GM23338 (cell line): ENCODE measurements at regions not wholly inside any gene's neighbourhood (a gene's known extent, or its start where the extent isn't known, plus 50 kb on each side); places are given as distances from the start of the nearest gene placed in this dataset.

ENCODE experiments used
- ATAC-seq: fragments of 200-7000 bp; cut with Tn5 transposase; 3 replicates; pipeline ENCODE4 v1.9.1; 2020
- DNase-seq: peaks from one replicate; pipeline ENCODE4 v3.0.0-alpha.2; 2015; ENCODE audit warnings: low spot score
- H2AFZ ChIP-seq: fragments of 200-600 bp; sonication (generic); 2 replicates; pipeline ENCODE4 v1.8.0; 2016; ENCODE audit warnings: antibody characterized with exemption, mild to moderate bottlenecking, moderate library complexity
- H3F3A ChIP-seq: fragments of 200-600 bp; sonication (generic); replicated peaks from 2 replicates; pipeline ENCODE4 v1.8.0; 2017; ENCODE audit warnings: antibody characterized with exemption, mixed run types, low read depth
- H3K27ac ChIP-seq: fragments of 200-600 bp; sonication (generic); 2 replicates; pipeline ENCODE4 v1.6.1; 2016; ENCODE audit warnings: low read depth
- H3K27me3 ChIP-seq: fragments of 200-600 bp; sonication (generic); 2 replicates; pipeline ENCODE4 v1.8.0; 2016; ENCODE audit warnings: mild to moderate bottlenecking, mixed run types, moderate library complexity; ENCODE audit not compliant: insufficient read depth
- H3K36me3 ChIP-seq: fragments of 200-600 bp; sonication (generic); 2 replicates; pipeline ENCODE4 v1.8.0; 2016; ENCODE audit warnings: mild to moderate bottlenecking; ENCODE audit not compliant: insufficient read depth
- H3K4me1 ChIP-seq: fragments of 200-600 bp; sonication (generic); 2 replicates; pipeline ENCODE4 v1.8.0; 2016; ENCODE audit warnings: mild to moderate bottlenecking, moderate library complexity; ENCODE audit not compliant: insufficient read depth
- H3K4me2 ChIP-seq: fragments of 200-600 bp; sonication (generic); 2 replicates; pipeline ENCODE4 v1.7.1; 2017; ENCODE audit warnings: mixed run types
- H3K4me3 ChIP-seq: fragments of 200-600 bp; sonication (generic); 2 replicates; pipeline ENCODE4 v1.6.1; 2016; ENCODE audit warnings: mixed run types
- H3K79me2 ChIP-seq: fragments of 200-600 bp; sonication (generic); replicated peaks from 2 replicates; pipeline ENCODE4 v1.8.0; 2017; ENCODE audit warnings: mild to moderate bottlenecking; ENCODE audit not compliant: insufficient read depth
- H3K9me2 ChIP-seq: fragments of 200-600 bp; sonication (generic); 2 replicates; pipeline ENCODE4 v1.8.0; 2017; ENCODE audit not compliant: insufficient read depth
- H4K20me1 ChIP-seq: fragments of 200-600 bp; sonication (generic); replicated peaks from 2 replicates; pipeline ENCODE4 v1.8.0; 2017; ENCODE audit warnings: mild to moderate bottlenecking; ENCODE audit not compliant: insufficient read depth
- H3K27ac Mint-ChIP-seq: 2 replicates; pipeline ENCODE4 v1.8.0; 2020; ENCODE audit warnings: inconsistent platforms, mild to moderate bottlenecking, moderate library complexity, mixed read lengths
- H3K27me3 Mint-ChIP-seq: 3 replicates; pipeline ENCODE4 v1.8.0; 2022; ENCODE audit warnings: low read depth, mild to moderate bottlenecking, moderate library complexity, mixed read lengths, inconsistent platforms; ENCODE audit not compliant: insufficient read depth, poor library complexity
- H3K36me3 Mint-ChIP-seq: 3 replicates; pipeline ENCODE4 v1.8.0; 2021; ENCODE audit warnings: low read depth, mild to moderate bottlenecking, inconsistent platforms, moderate library complexity, mixed read lengths
- H3K4me1 Mint-ChIP-seq: 3 replicates; pipeline ENCODE4 v1.8.0; 2020; ENCODE audit warnings: mild to moderate bottlenecking, inconsistent platforms, mixed read lengths
- H3K4me3 Mint-ChIP-seq: 3 replicates; pipeline ENCODE4 v1.8.0; 2021; ENCODE audit warnings: moderate library complexity, mild to moderate bottlenecking, inconsistent platforms, mixed read lengths
- H3K9me3 Mint-ChIP-seq: 3 replicates; pipeline ENCODE4 v1.8.0; 2020; ENCODE audit warnings: moderate library complexity, mild to moderate bottlenecking, inconsistent platforms, mixed read lengths
- CTCF ChIP-seq, 2 experiments: fragments of 200-600 bp in 1 of 2; sonication (generic) in 1 of 2; conservative IDR thresholded peaks; 2 replicates each; pipeline versions ENCODE4 v1.5.1 to v1.6.1; 2016 to 2017; ENCODE audit warnings: antibody characterized with exemption in 2 of 2, low read depth in 2 of 2, mild to moderate bottlenecking in 2 of 2, moderate library complexity in 1 of 2
- EZH2 ChIP-seq: fragments of 200-600 bp; sonication (generic); IDR thresholded peaks from one replicate; pipeline ENCODE4 v1.8.0; 2017; ENCODE audit warnings: antibody characterized with exemption, mild to moderate bottlenecking, low read depth; ENCODE audit not compliant: unreplicated experiment
- EZH2phosphoT487 ChIP-seq: fragments of 200-600 bp; sonication (generic); IDR thresholded peaks from one replicate; pipeline ENCODE4 v1.8.1; 2018; ENCODE audit warnings: antibody characterized with exemption; ENCODE audit not compliant: unreplicated experiment
- JUNB ChIP-seq: IDR thresholded peaks from one replicate; pipeline ENCODE4 v1.6.1; 2016; ENCODE audit warnings: antibody characterized with exemption; ENCODE audit not compliant: unreplicated experiment
- POLR2AphosphoS5 ChIP-seq: IDR thresholded peaks from 2 replicates; pipeline ENCODE4 v1.6.1; 2016; ENCODE audit warnings: antibody characterized with exemption, low read depth
- STAT1 ChIP-seq: IDR thresholded peaks from one replicate; pipeline ENCODE4 v1.6.1; 2016; ENCODE audit warnings: antibody characterized with exemption; ENCODE audit not compliant: unreplicated experiment
- ZNF114 ChIP-seq: fragments of 250-450 bp; sonication (Bioruptor Pico); IDR thresholded peaks from 2 replicates; pipeline ENCODE4 v1.5.0; 2020; ENCODE audit warnings: mild to moderate bottlenecking, moderate library complexity
- ZNF331 ChIP-seq: fragments of 250-450 bp; sonication (Bioruptor Pico); IDR thresholded peaks from 2 replicates; pipeline ENCODE4 v1.5.0; 2020; ENCODE audit warnings: low read depth, mild to moderate bottlenecking, moderate library complexity
- TF ChIP-seq, protein P1 (sequence below): IDR thresholded peaks from one replicate; pipeline ENCODE4 v1.6.1; 2018; ENCODE audit warnings: antibody characterized with exemption; ENCODE audit not compliant: unreplicated experiment
- TF ChIP-seq, protein P2 (sequence below): IDR thresholded peaks from 2 replicates; pipeline ENCODE4 v1.6.1; 2016; ENCODE audit warnings: antibody characterized with exemption

GRCh38 chr11:80798174-80798573, 1357.3 kb upstream of the TENM4 start:
- Histone ChIP-seq H3K4me1 (no peaks in the 10 kb centered on the region), H2AFZ (no peak overlapping the region), H3F3A (no peaks in the 10 kb centered on the region), H3K27me3 (no peaks in the 10 kb centered on the region), H3K9me2 (no peaks in the 10 kb centered on the region), H3K4me3 (no peak overlapping the region), H3K4me2 (no peak overlapping the region), H3K36me3 (no peaks in the 10 kb centered on the region), H4K20me1 (no peaks in the 10 kb centered on the region), H3K27ac (no peak overlapping the region), H3K79me2 (no peaks in the 10 kb centered on the region)
- H3K9me3 Mint-ChIP-seq: peaks cover 24% of the 10 kb centered on the region; the same call in 2 of the 3 replicates
- peaks cover 9% of the 10 kb centered on the region; the same call in 2 of the 3 replicates for H3K36me3 Mint-ChIP-seq
- no peak for ATAC-seq
- H3K27me3 Mint-ChIP-seq: peaks cover 2% of the 10 kb centered on the region
- H3K4me1 Mint-ChIP-seq: peaks cover 6% of the 10 kb centered on the region; the same call in 1 of the 3 replicates
- TF ChIP-seq POLR2AphosphoS5 (no peak), CTCF (conservative IDR thresholded peaks at IDR 0.05; ENCODE audit: low read depth in 2 of 2) (no peak)
- no peak overlapping the region for H3K4me3 Mint-ChIP-seq
- DNase-seq: no peak
- no peak overlapping the region for H3K27ac Mint-ChIP-seq

- Histone ChIP-seq H3K4me3 (no peak overlapping the region), H3K27ac (no peak overlapping the region), H4K20me1 (no peaks in the 10 kb centered on the region), H3K4me2 (no peak overlapping the region), H3K36me3 (no peaks in the 10 kb centered on the region), H3K79me2 (no peaks in the 10 kb centered on the region), H3K4me1 (peaks cover 25% of the 10 kb centered on the region), H2AFZ (no peak overlapping the region), H3K27me3 (no peaks in the 10 kb centered on the region), H3F3A (no peaks in the 10 kb centered on the region), H3K9me2 (0 out of 2 replicates have a peak, but pooled peaks cover 6% of the 10 kb centered on the region)
- Mint-ChIP-seq H3K27ac (no peak overlapping the region), H3K4me1 (peaks cover 38% of the 10 kb centered on the region), H3K4me3 (no peak overlapping the region), H3K27me3 (peaks cover 1% of the 10 kb centered on the region), H3K36me3 (peaks cover 3% of the 10 kb centered on the region; the same call in 1 of the 3 replicates), H3K9me3 (no peaks in the 10 kb centered on the region)
- ATAC-seq (no peak), DNase-seq (no peak)
- TF ChIP-seq, protein P1, sequence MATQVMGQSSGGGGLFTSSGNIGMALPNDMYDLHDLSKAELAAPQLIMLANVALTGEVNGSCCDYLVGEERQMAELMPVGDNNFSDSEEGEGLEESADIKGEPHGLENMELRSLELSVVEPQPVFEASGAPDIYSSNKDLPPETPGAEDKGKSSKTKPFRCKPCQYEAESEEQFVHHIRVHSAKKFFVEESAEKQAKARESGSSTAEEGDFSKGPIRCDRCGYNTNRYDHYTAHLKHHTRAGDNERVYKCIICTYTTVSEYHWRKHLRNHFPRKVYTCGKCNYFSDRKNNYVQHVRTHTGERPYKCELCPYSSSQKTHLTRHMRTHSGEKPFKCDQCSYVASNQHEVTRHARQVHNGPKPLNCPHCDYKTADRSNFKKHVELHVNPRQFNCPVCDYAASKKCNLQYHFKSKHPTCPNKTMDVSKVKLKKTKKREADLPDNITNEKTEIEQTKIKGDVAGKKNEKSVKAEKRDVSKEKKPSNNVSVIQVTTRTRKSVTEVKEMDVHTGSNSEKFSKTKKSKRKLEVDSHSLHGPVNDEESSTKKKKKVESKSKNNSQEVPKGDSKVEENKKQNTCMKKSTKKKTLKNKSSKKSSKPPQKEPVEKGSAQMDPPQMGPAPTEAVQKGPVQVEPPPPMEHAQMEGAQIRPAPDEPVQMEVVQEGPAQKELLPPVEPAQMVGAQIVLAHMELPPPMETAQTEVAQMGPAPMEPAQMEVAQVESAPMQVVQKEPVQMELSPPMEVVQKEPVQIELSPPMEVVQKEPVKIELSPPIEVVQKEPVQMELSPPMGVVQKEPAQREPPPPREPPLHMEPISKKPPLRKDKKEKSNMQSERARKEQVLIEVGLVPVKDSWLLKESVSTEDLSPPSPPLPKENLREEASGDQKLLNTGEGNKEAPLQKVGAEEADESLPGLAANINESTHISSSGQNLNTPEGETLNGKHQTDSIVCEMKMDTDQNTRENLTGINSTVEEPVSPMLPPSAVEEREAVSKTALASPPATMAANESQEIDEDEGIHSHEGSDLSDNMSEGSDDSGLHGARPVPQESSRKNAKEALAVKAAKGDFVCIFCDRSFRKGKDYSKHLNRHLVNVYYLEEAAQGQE: no peak
- no peak for TF ChIP-seq JUNB
- no peak for TF ChIP-seq EZH2phosphoT487
- no peak for TF ChIP-seq ZNF114 (CRISPR knock-in tag)
- no peak for TF ChIP-seq STAT1
- no peak for TF ChIP-seq POLR2AphosphoS5
- TF ChIP-seq, protein P2, sequence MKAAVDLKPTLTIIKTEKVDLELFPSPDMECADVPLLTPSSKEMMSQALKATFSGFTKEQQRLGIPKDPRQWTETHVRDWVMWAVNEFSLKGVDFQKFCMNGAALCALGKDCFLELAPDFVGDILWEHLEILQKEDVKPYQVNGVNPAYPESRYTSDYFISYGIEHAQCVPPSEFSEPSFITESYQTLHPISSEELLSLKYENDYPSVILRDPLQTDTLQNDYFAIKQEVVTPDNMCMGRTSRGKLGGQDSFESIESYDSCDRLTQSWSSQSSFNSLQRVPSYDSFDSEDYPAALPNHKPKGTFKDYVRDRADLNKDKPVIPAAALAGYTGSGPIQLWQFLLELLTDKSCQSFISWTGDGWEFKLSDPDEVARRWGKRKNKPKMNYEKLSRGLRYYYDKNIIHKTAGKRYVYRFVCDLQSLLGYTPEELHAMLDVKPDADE: no peak
- TF ChIP-seq EZH2: no peak
- no peak for TF ChIP-seq ZNF331 (CRISPR knock-in tag)
- no peak for TF ChIP-seq CTCF (conservative IDR thresholded peaks at IDR 0.05; ENCODE audit: low read depth in 2 of 2)
Observed at GRCh38 chr11:80783561-80783960, 1342.7 kb upstream of the TENM4 start.
